ENCODE measurements at regions not wholly inside any gene's neighbourhood (a gene's known extent, or its start where the extent isn't known, plus 50 kb on each side); places are given as distances from the start of the nearest gene placed in this dataset.

GRCh38 chr13:87533776-87534175 is 137.4 kb upstream of the SLITRK5 start:
- ATAC-seq (no peak), DNase-seq (no peak)
- TF ChIP-seq, protein P1, sequence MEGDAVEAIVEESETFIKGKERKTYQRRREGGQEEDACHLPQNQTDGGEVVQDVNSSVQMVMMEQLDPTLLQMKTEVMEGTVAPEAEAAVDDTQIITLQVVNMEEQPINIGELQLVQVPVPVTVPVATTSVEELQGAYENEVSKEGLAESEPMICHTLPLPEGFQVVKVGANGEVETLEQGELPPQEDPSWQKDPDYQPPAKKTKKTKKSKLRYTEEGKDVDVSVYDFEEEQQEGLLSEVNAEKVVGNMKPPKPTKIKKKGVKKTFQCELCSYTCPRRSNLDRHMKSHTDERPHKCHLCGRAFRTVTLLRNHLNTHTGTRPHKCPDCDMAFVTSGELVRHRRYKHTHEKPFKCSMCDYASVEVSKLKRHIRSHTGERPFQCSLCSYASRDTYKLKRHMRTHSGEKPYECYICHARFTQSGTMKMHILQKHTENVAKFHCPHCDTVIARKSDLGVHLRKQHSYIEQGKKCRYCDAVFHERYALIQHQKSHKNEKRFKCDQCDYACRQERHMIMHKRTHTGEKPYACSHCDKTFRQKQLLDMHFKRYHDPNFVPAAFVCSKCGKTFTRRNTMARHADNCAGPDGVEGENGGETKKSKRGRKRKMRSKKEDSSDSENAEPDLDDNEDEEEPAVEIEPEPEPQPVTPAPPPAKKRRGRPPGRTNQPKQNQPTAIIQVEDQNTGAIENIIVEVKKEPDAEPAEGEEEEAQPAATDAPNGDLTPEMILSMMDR (IDR thresholded peaks at IDR 0.05): no peak
- intact Hi-C loops (cut with DNase I): no loop called here
- no peaks in the 10 kb centered on the region for H3K4me1 ChIP-seq
- H3K4me3 ChIP-seq: no peak overlapping the region
- H3K27ac ChIP-seq: no peak overlapping the region
- no peaks in the 10 kb centered on the region for H3K36me3 ChIP-seq (ENCODE audit: insufficient read depth in 1 of 2, low read depth in 1 of 2)
- H3K27me3 ChIP-seq (ENCODE audit: insufficient read depth in 3 of 3, low read length in 2 of 3): no peaks in the 10 kb centered on the region
- H3K9me3 ChIP-seq: no peaks in the 10 kb centered on the region

- TF ChIP-seq, protein P1 (IDR thresholded peaks at IDR 0.05): no peak
- intact Hi-C loops (cut with DNase I): no loop called here
Measured at GRCh38 chr13:87535911-87536310, 135.3 kb upstream of the SLITRK5 start.

DNA sequence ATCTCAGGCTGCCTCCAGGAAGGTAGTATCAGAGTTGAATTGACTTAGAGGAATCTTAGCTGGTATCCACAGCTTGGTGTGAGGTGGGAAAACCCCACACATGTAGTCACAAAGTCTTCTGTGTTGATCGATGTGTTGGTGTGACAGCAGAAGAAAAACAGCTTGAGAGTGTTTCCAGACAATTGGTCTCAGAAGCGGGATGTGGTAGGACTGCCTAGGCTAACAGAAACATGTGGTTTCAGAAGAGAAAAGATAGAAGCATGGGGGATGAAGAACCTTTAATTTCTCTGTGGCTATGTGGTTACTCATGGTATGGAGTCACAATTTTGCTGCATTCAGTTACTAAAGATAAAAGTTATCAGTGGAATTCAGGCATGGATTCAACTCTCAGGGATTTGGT is 134.7 kb upstream of the SLITRK5 start:
- Histone ChIP-seq H3K9me3 (no peaks in the 10 kb centered on the region), H3K4me3 (no peak overlapping the region), H3K27ac (no peak overlapping the region), H3K36me3 (ENCODE audit: insufficient read depth in 1 of 2, low read depth in 1 of 2) (no peaks in the 10 kb centered on the region), H3K27me3 (ENCODE audit: insufficient read depth in 3 of 3, low read length in 2 of 3) (no peaks in the 10 kb centered on the region), H3K4me1 (no peaks in the 10 kb centered on the region)
- WGBS, 3 donors: 83 to 89% (median 86%) methylated on average over 2 of the region's 2 CpGs
- TF ChIP-seq, protein P1 (IDR thresholded peaks at IDR 0.05): no peak
- ATAC-seq: no peak
- intact Hi-C loops (cut with DNase I): no loop called here
- DNase-seq: no peak

More at GRCh38 chr13:87535911-87536310, 135.3 kb upstream of the SLITRK5 start:
- Histone ChIP-seq H3K27ac (no peak overlapping the region), H3K9me3 (no peaks in the 10 kb centered on the region), H3K4me1 (no peaks in the 10 kb centered on the region), H3K27me3 (ENCODE audit: insufficient read depth in 3 of 3, low read length in 2 of 3) (no peaks in the 10 kb centered on the region), H3K36me3 (ENCODE audit: insufficient read depth in 1 of 2, low read depth in 1 of 2) (no peaks in the 10 kb centered on the region), H3K4me3 (no peak overlapping the region)
- DNase-seq (no peak), ATAC-seq (no peak)
- 90 to 93% (median 91%) methylated on average over 1 of the region's 1 CpG for WGBS, 3 donors

DNA sequence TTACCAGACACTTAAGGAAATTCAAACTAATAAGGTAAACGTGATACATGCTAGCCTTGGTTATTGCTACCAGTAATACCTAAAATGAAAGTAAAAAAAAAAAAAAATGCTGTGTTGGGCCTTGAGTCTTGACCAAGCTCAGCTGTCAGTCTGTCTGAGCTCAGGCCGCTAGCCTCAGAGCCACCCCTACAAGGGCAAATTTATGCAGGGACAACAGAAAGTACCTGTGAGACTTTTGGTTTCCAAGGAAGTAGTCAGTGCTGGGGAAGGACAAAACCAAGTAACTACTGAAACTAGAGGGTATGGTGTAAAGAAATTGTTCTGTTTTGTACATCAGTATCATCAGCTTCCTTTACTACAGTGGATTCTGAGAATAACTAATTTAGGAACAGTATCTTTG is 134.3 kb upstream of the SLITRK5 start:
- 68 to 83% (median 74%) methylated on average over 2 of the region's 2 CpGs for WGBS, 3 donors
- H3K27ac ChIP-seq: no peak overlapping the region
- no peak overlapping the region for H3K4me3 ChIP-seq
- H3K9me3 ChIP-seq: no peaks in the 10 kb centered on the region
- no peaks in the 10 kb centered on the region for H3K4me1 ChIP-seq
- no peaks in the 10 kb centered on the region for H3K27me3 ChIP-seq (ENCODE audit: insufficient read depth in 3 of 3, low read length in 2 of 3)
- no peak for ATAC-seq
- H3K36me3 ChIP-seq (ENCODE audit: insufficient read depth in 1 of 2, low read depth in 1 of 2): no peaks in the 10 kb centered on the region
- intact Hi-C loops (cut with DNase I): no loop called here
- no peak for DNase-seq
- TF ChIP-seq, protein P1 (IDR thresholded peaks at IDR 0.05): no peak

GRCh38 chr13:87537951-87538350 is 133.2 kb upstream of the SLITRK5 start:
- H3K9me3 ChIP-seq: no peaks in the 10 kb centered on the region
- intact Hi-C loops (cut with DNase I): no loop called here
- no peaks in the 10 kb centered on the region for H3K4me1 ChIP-seq
- no peak overlapping the region for H3K27ac ChIP-seq
- TF ChIP-seq, protein P1 (IDR thresholded peaks at IDR 0.05): no peak
- no peaks in the 10 kb centered on the region for H3K27me3 ChIP-seq (ENCODE audit: insufficient read depth in 3 of 3, low read length in 2 of 3)
- ATAC-seq (no peak), DNase-seq (no peak)
- no peaks in the 10 kb centered on the region for H3K36me3 ChIP-seq (ENCODE audit: insufficient read depth in 1 of 2, low read depth in 1 of 2)
- WGBS, 3 donors: 84 to 86% (median 84%) methylated on average over 3 of the region's 3 CpGs
- no peak overlapping the region for H3K4me3 ChIP-seq
